ENCODE measurements at regions not wholly inside any gene's neighbourhood (a gene's known extent, or its start where the extent isn't known, plus 50 kb on each side); places are given as distances from the start of the nearest gene placed in this dataset.

- no peak for DNase-seq
- H3K9me3 ChIP-seq (ENCODE audit: control insufficient read depth in 2 of 3, low read length in 3 of 3): no peaks in the 10 kb centered on the region
- Mint-ChIP-seq H3K36me3 (no peaks in the 10 kb centered on the region), H3K4me1 (no peaks in the 10 kb centered on the region), H3K27ac (no peak overlapping the region), H3K4me3 (no peak overlapping the region), H3K27me3 (no peaks in the 10 kb centered on the region), H3K9me3 (peaks cover 0 to 21% (median 4%) of the 10 kb centered on the region in 11 donors)
- no peaks in the 10 kb centered on the region for H3K27me3 ChIP-seq (ENCODE audit: control insufficient read depth in 2 of 2, insufficient read depth in 2 of 2, low read length in 2 of 2)
- no peaks in the 10 kb centered on the region for H3K4me1 ChIP-seq (ENCODE audit: control insufficient read depth in 2 of 2, insufficient read depth in 2 of 2, low read length in 2 of 2)
- no peak overlapping the region for H3K4me3 ChIP-seq (ENCODE audit: low read length)
- no peaks in the 10 kb centered on the region for H3K36me3 ChIP-seq (ENCODE audit: control insufficient read depth in 2 of 3, insufficient read depth in 3 of 3, low read length in 3 of 3)
- H3K27ac ChIP-seq (ENCODE audit: low read depth, low read length): no peak overlapping the region
- intact Hi-C loops (cut with micrococcal nuclease): no loop called here
- no peak for ATAC-seq
- ChIA-PET CTCF (no interaction called here), POLR2A (no interaction called here)
Measured at GRCh38 chr16:76204249-76204648, 73.0 kb upstream of the CNTNAP4 start.

DNA sequence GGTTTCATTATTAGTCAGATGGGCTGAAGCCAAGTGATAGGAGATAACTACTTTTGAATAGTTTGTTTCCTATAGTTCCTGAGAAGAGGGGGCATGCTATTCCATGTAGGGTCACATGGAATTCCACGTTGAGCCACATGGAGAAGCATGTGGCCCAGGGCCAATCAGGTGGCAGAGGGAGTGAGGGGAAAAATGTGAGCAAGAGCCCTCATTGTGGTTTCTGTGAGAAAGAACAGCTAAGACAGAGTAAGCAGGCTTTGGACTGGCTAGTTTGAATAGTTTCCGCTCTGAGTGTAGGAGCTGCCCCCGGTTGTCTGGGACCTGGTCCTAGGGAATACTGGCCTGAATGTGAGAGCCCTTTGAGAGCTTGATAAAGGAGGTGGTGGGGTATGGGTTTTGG lies 69.9 kb upstream of the CNTNAP4 start:
- no peak overlapping the region for H3K27ac Mint-ChIP-seq
- POLR2A ChIA-PET: no interaction called here
- ATAC-seq: no peak

DNA sequence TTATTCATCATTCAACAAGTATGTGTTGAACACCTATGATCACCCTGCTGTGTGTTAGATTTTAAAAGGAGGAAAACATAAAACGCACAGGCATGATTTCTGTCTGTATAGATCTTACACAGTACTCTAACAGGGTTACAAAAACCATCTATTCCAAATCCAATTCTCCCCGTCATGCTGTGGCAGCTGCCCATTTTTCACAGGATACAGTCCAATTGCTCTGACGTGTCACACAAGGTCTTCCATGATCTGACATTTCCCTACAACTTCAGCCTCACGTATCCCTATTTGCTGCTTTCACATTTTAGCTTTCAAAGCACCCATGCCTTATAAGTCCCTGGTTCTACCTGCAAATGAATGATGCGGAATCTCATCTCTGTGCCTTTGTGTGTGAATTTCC lies 67.0 kb upstream of the CNTNAP4 start:
- H3K27ac ChIP-seq (ENCODE audit: low read depth, low read length): no peak overlapping the region
- intact Hi-C loops (cut with micrococcal nuclease): no loop called here
- H3K4me1 Mint-ChIP-seq: no peaks in the 10 kb centered on the region
- no peak overlapping the region for H3K4me3 ChIP-seq (ENCODE audit: low read length)
- ChIA-PET POLR2A (no interaction called here), CTCF (no interaction called here)
- DNase-seq (no peak), ATAC-seq (no peak)
- no peaks in the 10 kb centered on the region for H3K36me3 ChIP-seq (ENCODE audit: control insufficient read depth in 2 of 3, insufficient read depth in 3 of 3, low read length in 3 of 3)
- no peak overlapping the region for H3K27ac Mint-ChIP-seq
- no peak overlapping the region for H3K4me3 Mint-ChIP-seq
- no peaks in the 10 kb centered on the region for H3K9me3 ChIP-seq (ENCODE audit: control insufficient read depth in 2 of 3, low read length in 3 of 3)
- H3K27me3 ChIP-seq (ENCODE audit: control insufficient read depth in 2 of 2, insufficient read depth in 2 of 2, low read length in 2 of 2): no peaks in the 10 kb centered on the region
- H3K4me1 ChIP-seq (ENCODE audit: control insufficient read depth in 2 of 2, insufficient read depth in 2 of 2, low read length in 2 of 2): no peaks in the 10 kb centered on the region
- peaks cover 2 to 32% (median 6%) of the 10 kb centered on the region in 11 donors for H3K9me3 Mint-ChIP-seq
- no peaks in the 10 kb centered on the region for H3K27me3 Mint-ChIP-seq
- no peaks in the 10 kb centered on the region for H3K36me3 Mint-ChIP-seq

More for the DNA sequence above, 69.9 kb upstream of the CNTNAP4 start:
- H3K9me3 Mint-ChIP-seq: peaks cover 2 to 38% (median 5%) of the 10 kb centered on the region in 11 donors
- no peaks in the 10 kb centered on the region for H3K36me3 ChIP-seq (ENCODE audit: control insufficient read depth in 2 of 3, insufficient read depth in 3 of 3, low read length in 3 of 3)
- no peaks in the 10 kb centered on the region for H3K36me3 Mint-ChIP-seq
- H3K27ac ChIP-seq (ENCODE audit: low read depth, low read length): no peak overlapping the region
- H3K4me1 ChIP-seq (ENCODE audit: control insufficient read depth in 2 of 2, insufficient read depth in 2 of 2, low read length in 2 of 2): no peaks in the 10 kb centered on the region
- H3K27me3 ChIP-seq (ENCODE audit: control insufficient read depth in 2 of 2, insufficient read depth in 2 of 2, low read length in 2 of 2): no peaks in the 10 kb centered on the region
- H3K4me1 Mint-ChIP-seq: no peaks in the 10 kb centered on the region
- no peak overlapping the region for H3K4me3 ChIP-seq (ENCODE audit: low read length)
- CTCF ChIA-PET: no interaction called here
- H3K27me3 Mint-ChIP-seq: no peaks in the 10 kb centered on the region
- no peak for DNase-seq
- intact Hi-C loops (cut with micrococcal nuclease): no loop called here
- no peak overlapping the region for H3K4me3 Mint-ChIP-seq
- H3K9me3 ChIP-seq (ENCODE audit: control insufficient read depth in 2 of 3, low read length in 3 of 3): no peaks in the 10 kb centered on the region

DNA sequence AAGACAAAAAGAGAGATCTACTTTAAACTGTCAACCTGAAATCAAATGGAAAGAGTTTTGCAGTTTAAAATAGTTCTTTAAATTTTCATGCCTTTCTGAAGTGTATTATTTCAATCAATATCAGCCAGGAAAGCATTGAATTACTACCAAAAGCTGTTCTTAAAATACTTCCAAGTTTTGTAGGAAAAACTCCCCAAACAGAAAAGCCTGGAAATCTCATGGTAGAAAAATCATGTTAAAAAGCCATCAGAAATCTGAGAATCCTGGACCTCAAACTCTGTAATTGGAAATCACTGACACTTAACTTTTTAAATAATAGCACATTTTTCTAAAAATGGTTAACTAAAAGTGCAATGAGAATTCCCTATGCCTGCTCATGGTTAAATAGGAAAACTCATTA lies 63.3 kb upstream of the CNTNAP4 start:
- intact Hi-C loops (cut with micrococcal nuclease): no loop called here
- POLR2A ChIA-PET: no interaction called here
- ATAC-seq: no peak

GRCh38 chr16:76214856-76215255 lies 62.3 kb upstream of the CNTNAP4 start:
- H3K9me3 Mint-ChIP-seq: peaks cover 0 to 22% (median 5%) of the 10 kb centered on the region in 11 donors
- ATAC-seq: no peak
- CTCF ChIA-PET: no interaction called here

More for the DNA sequence above, 63.3 kb upstream of the CNTNAP4 start:
- CTCF ChIA-PET: no interaction called here
- H3K4me3 ChIP-seq (ENCODE audit: low read length): no peak overlapping the region
- H3K4me1 Mint-ChIP-seq: no peaks in the 10 kb centered on the region
- no peaks in the 10 kb centered on the region for H3K27me3 Mint-ChIP-seq
- DNase-seq: no peak
- no peaks in the 10 kb centered on the region for H3K36me3 ChIP-seq (ENCODE audit: control insufficient read depth in 2 of 3, insufficient read depth in 3 of 3, low read length in 3 of 3)
- H3K27ac Mint-ChIP-seq: no peak overlapping the region
- no peaks in the 10 kb centered on the region for H3K36me3 Mint-ChIP-seq
- H3K4me1 ChIP-seq (ENCODE audit: control insufficient read depth in 2 of 2, insufficient read depth in 2 of 2, low read length in 2 of 2): no peaks in the 10 kb centered on the region
- no peaks in the 10 kb centered on the region for H3K9me3 ChIP-seq (ENCODE audit: control insufficient read depth in 2 of 3, low read length in 3 of 3)
- no peak overlapping the region for H3K4me3 Mint-ChIP-seq
- H3K27ac ChIP-seq (ENCODE audit: low read depth, low read length): no peak overlapping the region
- peaks cover 0 to 22% (median 5%) of the 10 kb centered on the region in 11 donors for H3K9me3 Mint-ChIP-seq
- H3K27me3 ChIP-seq (ENCODE audit: control insufficient read depth in 2 of 2, insufficient read depth in 2 of 2, low read length in 2 of 2): no peaks in the 10 kb centered on the region

DNA sequence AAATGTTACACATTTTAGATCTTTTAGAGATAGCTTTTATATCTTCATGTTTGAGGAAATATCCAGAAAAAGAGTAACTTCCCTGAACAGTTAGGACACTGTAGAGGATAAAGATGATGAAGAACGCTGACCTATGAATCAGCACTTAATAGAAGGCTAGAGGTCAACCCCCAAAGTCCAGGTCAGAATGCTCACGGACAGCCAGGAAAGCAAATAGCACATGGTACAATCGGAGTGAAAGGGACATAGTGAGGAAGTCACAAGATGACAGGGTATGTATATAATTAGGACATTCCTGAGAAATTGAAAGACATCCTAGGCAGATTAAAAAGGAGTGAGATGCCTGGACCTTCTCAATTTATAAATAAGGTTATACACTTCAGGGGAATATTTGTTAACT lies 55.1 kb upstream of the CNTNAP4 start:
- POLR2A ChIA-PET: no interaction called here
- CTCF ChIA-PET: no interaction called here
- peaks cover 0 to 2% (median 0%) of the 10 kb centered on the region in 11 donors for H3K9me3 Mint-ChIP-seq
- intact Hi-C loops (cut with micrococcal nuclease): no loop called here
- Histone ChIP-seq H3K4me1 (ENCODE audit: control insufficient read depth in 2 of 2, insufficient read depth in 2 of 2, low read length in 2 of 2) (no peaks in the 10 kb centered on the region), H3K9me3 (ENCODE audit: control insufficient read depth in 2 of 3, low read length in 3 of 3) (no peaks in the 10 kb centered on the region), H3K4me3 (ENCODE audit: low read length) (no peak overlapping the region), H3K27me3 (ENCODE audit: control insufficient read depth in 2 of 2, insufficient read depth in 2 of 2, low read length in 2 of 2) (no peaks in the 10 kb centered on the region), H3K36me3 (ENCODE audit: control insufficient read depth in 2 of 3, insufficient read depth in 3 of 3, low read length in 3 of 3) (no peaks in the 10 kb centered on the region), H3K27ac (ENCODE audit: low read depth, low read length) (no peak overlapping the region)
- H3K27me3 Mint-ChIP-seq: no peaks in the 10 kb centered on the region
- ATAC-seq (no peak), DNase-seq (no peak)
- no peaks in the 10 kb centered on the region for H3K36me3 Mint-ChIP-seq
- H3K27ac Mint-ChIP-seq: no peak overlapping the region
- no peaks in the 10 kb centered on the region for H3K4me1 Mint-ChIP-seq
- H3K4me3 Mint-ChIP-seq: no peak overlapping the region

More at GRCh38 chr16:76214856-76215255, 62.3 kb upstream of the CNTNAP4 start:
- intact Hi-C loops (cut with micrococcal nuclease): no loop called here
- no peak for DNase-seq
- H3K36me3 ChIP-seq (ENCODE audit: control insufficient read depth in 2 of 3, insufficient read depth in 3 of 3, low read length in 3 of 3): no peaks in the 10 kb centered on the region
- no peak overlapping the region for H3K4me3 ChIP-seq (ENCODE audit: low read length)
- Mint-ChIP-seq H3K4me3 (no peak overlapping the region), H3K27ac (no peak overlapping the region), H3K36me3 (no peaks in the 10 kb centered on the region), H3K27me3 (no peaks in the 10 kb centered on the region), H3K4me1 (no peaks in the 10 kb centered on the region)
- POLR2A ChIA-PET: no interaction called here
- no peaks in the 10 kb centered on the region for H3K9me3 ChIP-seq (ENCODE audit: control insufficient read depth in 2 of 3, low read length in 3 of 3)
- H3K27ac ChIP-seq (ENCODE audit: low read depth, low read length): no peak overlapping the region
- no peaks in the 10 kb centered on the region for H3K27me3 ChIP-seq (ENCODE audit: control insufficient read depth in 2 of 2, insufficient read depth in 2 of 2, low read length in 2 of 2)
- no peaks in the 10 kb centered on the region for H3K4me1 ChIP-seq (ENCODE audit: control insufficient read depth in 2 of 2, insufficient read depth in 2 of 2, low read length in 2 of 2)

GRCh38 chr16:76222853-76223252 lies 54.3 kb upstream of the CNTNAP4 start:
- ChIA-PET CTCF (no interaction called here), POLR2A (no interaction called here)
- H3K27ac Mint-ChIP-seq: no peak overlapping the region
- DNase-seq (no peak), ATAC-seq (no peak)
- H3K4me3 Mint-ChIP-seq: no peak overlapping the region
- H3K4me1 Mint-ChIP-seq: no peaks in the 10 kb centered on the region
- H3K4me3 ChIP-seq (ENCODE audit: low read length): no peak overlapping the region
- H3K9me3 Mint-ChIP-seq: peaks cover 0 to 5% (median 0%) of the 10 kb centered on the region in 11 donors
- intact Hi-C loops (cut with micrococcal nuclease): no loop called here
- no peaks in the 10 kb centered on the region for H3K4me1 ChIP-seq (ENCODE audit: control insufficient read depth in 2 of 2, insufficient read depth in 2 of 2, low read length in 2 of 2)
- no peaks in the 10 kb centered on the region for H3K27me3 ChIP-seq (ENCODE audit: control insufficient read depth in 2 of 2, insufficient read depth in 2 of 2, low read length in 2 of 2)
- H3K9me3 ChIP-seq (ENCODE audit: control insufficient read depth in 2 of 3, low read length in 3 of 3): no peaks in the 10 kb centered on the region
- H3K36me3 Mint-ChIP-seq: no peaks in the 10 kb centered on the region
- no peak overlapping the region for H3K27ac ChIP-seq (ENCODE audit: low read depth, low read length)
- H3K27me3 Mint-ChIP-seq: no peaks in the 10 kb centered on the region
- no peaks in the 10 kb centered on the region for H3K36me3 ChIP-seq (ENCODE audit: control insufficient read depth in 2 of 3, insufficient read depth in 3 of 3, low read length in 3 of 3)

All from naive thymus-derived CD4-positive, alpha-beta T cell (primary cell).